ENCODE measurements at regions not wholly inside any gene's neighbourhood (a gene's known extent, or its start where the extent isn't known, plus 50 kb on each side); places are given as distances from the start of the nearest gene placed in this dataset.

GRCh38 chr14:104475802-104476201 lies 103.8 kb upstream of the C14orf180 start:
- ATAC-seq = peak in 1 of 8 donors; percentile 14
- intact Hi-C loops (cut with DNase I) = no loop called here
- no peaks in the 10 kb centered on the region for H3K36me3 ChIP-seq
- H3K27me3 ChIP-seq = peaks cover 0 to 30% (median 10%) of the 10 kb centered on the region in 7 donors
- no peaks in the 10 kb centered on the region for H3K4me1 ChIP-seq
- 86 to 92% methylated on average over 10 of the region's 10 CpGs for WGBS, 2 donors
- no peak for DNase-seq
- no peak overlapping the region for H3K27ac ChIP-seq
- no peak overlapping the region for H3K4me3 ChIP-seq
- no peak for TF ChIP-seq CTCF (IDR thresholded peaks at IDR 0.05)
- peaks cover 0 to 4% (median 0%) of the 10 kb centered on the region in 11 donors for H3K9me3 ChIP-seq

GRCh38 chr14:104476437-104476836 lies 103.1 kb upstream of the C14orf180 start:
- intact Hi-C loops (cut with DNase I) = no loop called here
- Histone ChIP-seq H3K27me3 (peaks cover 0 to 32% (median 10%) of the 10 kb centered on the region in 7 donors), H3K4me1 (no peaks in the 10 kb centered on the region), H3K36me3 (no peaks in the 10 kb centered on the region), H3K27ac (no peak overlapping the region), H3K9me3 (peaks cover 0 to 10% (median 3%) of the 10 kb centered on the region in 11 donors), H3K4me3 (no peak overlapping the region)
- no peak for TF ChIP-seq CTCF (IDR thresholded peaks at IDR 0.05)
- no peak for ATAC-seq
- DNase-seq = no peak
- WGBS, 2 donors = 82 to 88% methylated on average over 10 of the region's 10 CpGs

- H3K27ac ChIP-seq = no peak overlapping the region
- H3K36me3 ChIP-seq = no peaks in the 10 kb centered on the region
- no peak overlapping the region for H3K4me3 ChIP-seq
- no peak for TF ChIP-seq CTCF (IDR thresholded peaks at IDR 0.05)
- DNase-seq (no peak), ATAC-seq (no peak)
- peaks cover 0 to 32% (median 10%) of the 10 kb centered on the region in 7 donors for H3K27me3 ChIP-seq
- intact Hi-C loops (cut with DNase I) = no loop called here
- H3K9me3 ChIP-seq = peaks cover 0 to 18% (median 4%) of the 10 kb centered on the region in 11 donors
- 89 to 93% methylated on average over 15 of the region's 15 CpGs for WGBS, 2 donors
- no peaks in the 10 kb centered on the region for H3K4me1 ChIP-seq
These were observed 102.4 kb upstream of the C14orf180 start for GRCh38 chr14:104477117-104477623.

- H3K36me3 ChIP-seq = no peaks in the 10 kb centered on the region
- H3K27ac ChIP-seq = no peak overlapping the region
- no peak overlapping the region for H3K4me3 ChIP-seq
- no peaks in the 10 kb centered on the region for H3K4me1 ChIP-seq
- intact Hi-C loops (cut with DNase I) = no loop called here
- peaks cover 0 to 32% (median 10%) of the 10 kb centered on the region in 7 donors for H3K27me3 ChIP-seq
- ATAC-seq = no peak
- 86% methylated on average over 22 of the region's 22 CpGs for WGBS, 2 donors
- TF ChIP-seq CTCF (IDR thresholded peaks at IDR 0.05) = no peak
- DNase-seq = no peak
- peaks cover 0 to 22% (median 10%) of the 10 kb centered on the region in 11 donors for H3K9me3 ChIP-seq
These were observed 101.7 kb upstream of the C14orf180 start for GRCh38 chr14:104477666-104478380.

Measured in heart right ventricle (tissue), 16 donors.